GM21381 (cell line): ENCODE measurements at regions not wholly inside any gene's neighbourhood (a gene's known extent, or its start where the extent isn't known, plus 50 kb on each side); places are given as distances from the start of the nearest gene placed in this dataset.
"Not testable (repeated sequence)": the region's sequence is repeated elsewhere in the genome, so short reads cannot be mapped to it uniquely, and the experiment has no call there.

Experiments used
- ATAC-seq: cut with Tn5 transposase; IDR thresholded peaks from one replicate; pipeline ENCODE4 v1.9.1; 2021; ENCODE audit warnings: mild to moderate bottlenecking, moderate library complexity; ENCODE audit not compliant: unreplicated experiment

DNA sequence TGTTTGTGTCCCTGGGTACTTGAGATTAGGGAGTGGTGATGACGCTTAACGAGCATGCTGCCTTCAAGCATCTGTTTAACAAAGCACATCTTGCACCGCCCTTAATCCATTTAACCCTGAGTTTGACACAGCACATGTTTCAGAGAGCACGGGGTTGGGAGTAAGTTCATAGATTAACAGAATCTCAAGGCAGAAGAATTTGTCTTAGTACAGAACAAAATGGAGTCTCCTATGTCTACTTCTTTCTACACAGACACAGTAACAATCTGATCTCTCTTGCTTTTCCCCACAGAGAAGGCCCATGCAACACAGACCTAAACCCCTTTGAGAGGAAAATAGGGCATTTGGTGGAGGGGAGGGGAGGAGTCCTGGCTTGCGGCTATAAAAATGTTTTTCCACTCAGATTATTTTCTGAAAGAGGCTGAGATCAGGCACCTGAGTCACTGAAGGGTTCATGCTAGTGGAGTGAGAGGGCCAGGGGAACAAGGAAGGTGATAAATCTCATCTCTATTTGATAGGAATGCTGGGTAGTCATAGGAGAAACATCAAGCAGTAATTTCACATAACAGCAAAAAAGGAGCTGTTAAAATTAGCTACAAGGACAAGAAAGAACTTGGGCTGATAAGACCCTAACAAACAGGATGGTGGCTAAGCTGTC is 136.9 kb downstream of the OR2B2 start:
- ATAC-seq, result not testable (repeated sequence)

DNA sequence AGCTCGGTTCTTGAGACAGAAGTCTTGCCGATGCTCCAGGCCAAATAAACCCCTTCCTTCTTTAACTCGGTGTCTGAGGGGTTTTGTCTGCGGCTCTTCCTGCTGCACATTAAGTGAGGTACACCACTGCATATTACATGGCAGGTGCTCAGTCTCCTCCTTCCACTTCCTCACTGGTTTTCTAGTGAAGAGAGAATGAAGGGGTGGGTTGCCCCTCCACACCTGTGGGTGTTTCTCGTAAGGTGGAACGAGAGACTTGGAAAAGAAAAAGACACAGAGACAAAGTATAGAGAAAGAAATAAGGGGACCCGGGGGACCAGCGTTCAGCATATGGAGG is 138.0 kb downstream of the OR2B2 start:
- not testable (repeated sequence) for ATAC-seq

DNA sequence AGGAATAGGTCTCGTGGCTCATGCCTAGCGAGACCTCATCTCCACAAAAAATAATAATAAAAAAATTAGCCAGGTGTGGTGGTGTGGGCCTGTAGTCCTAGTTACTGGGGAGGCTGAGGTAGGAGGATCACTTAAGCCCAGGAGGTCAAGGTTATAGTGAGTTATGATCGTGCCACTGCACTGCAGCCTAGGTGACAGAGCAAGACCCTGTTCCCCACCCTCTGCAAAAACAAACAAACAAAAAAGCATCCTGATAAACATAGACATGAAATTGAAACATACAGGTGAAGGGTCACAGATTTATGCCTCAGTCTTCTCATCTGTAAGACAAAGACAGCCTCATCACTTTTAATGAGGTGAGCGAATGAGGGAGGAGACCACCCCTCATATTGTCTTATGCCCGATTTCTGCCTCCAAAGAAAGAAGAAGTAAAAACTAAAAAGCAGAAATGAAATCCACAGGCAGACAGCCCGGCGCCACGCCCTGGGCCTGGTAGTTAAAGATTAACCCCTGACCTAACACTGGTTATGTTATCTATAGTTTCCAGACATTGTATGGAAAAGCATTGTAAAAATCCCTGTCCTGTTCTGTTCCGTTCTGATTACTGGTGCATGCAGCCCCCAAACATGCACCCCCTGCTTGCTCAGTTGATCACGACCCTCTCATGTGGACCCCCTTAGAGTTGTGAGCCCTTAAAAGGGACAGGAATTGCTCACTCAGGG is 138.5 kb downstream of the OR2B2 start:
- not testable (repeated sequence) for ATAC-seq

GRCh38 chr6:27772261-27773001 is 139.8 kb downstream of the OR2B2 start:
- ATAC-seq, result no peak

GRCh38 chr6:27771235-27771634 is 141.0 kb downstream of the OR2B2 start:
- no peak for ATAC-seq

- ATAC-seq, result no peak
Measured at GRCh38 chr6:27770724-27771123, 141.5 kb downstream of the OR2B2 start.

- ATAC-seq, result no peak
Measured at GRCh38 chr6:27768556-27768955, 143.6 kb downstream of the OR2B2 start.

GRCh38 chr6:27767851-27768250 is 144.3 kb downstream of the OR2B2 start:
- no peak for ATAC-seq

DNA sequence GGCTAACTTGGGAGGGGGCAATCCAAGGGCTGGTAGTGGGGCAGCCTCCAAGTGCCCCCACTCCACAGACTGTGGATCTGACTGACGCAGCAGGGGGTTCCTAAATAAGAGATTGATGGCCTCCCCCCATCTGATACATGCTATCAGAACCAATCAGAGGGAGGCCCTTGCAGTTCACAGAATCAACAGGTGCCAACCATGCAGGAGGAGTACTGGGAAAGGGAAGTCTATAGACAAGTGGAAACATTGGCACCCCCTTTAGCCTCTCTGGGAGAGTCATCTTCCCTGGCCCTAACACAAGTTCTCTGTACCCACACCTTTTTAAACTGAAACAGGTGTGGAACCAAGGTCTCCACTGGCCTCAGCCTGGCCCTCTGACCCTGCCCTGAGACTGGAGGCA is 145.8 kb downstream of the OR2B2 start:
- no peak for ATAC-seq

- ATAC-seq, result no peak
Measured at GRCh38 chr6:27765028-27765590, 147.1 kb downstream of the OR2B2 start.

GRCh38 chr6:27761391-27761790 is 150.8 kb downstream of the OR2B2 start:
- ATAC-seq, result no peak

DNA sequence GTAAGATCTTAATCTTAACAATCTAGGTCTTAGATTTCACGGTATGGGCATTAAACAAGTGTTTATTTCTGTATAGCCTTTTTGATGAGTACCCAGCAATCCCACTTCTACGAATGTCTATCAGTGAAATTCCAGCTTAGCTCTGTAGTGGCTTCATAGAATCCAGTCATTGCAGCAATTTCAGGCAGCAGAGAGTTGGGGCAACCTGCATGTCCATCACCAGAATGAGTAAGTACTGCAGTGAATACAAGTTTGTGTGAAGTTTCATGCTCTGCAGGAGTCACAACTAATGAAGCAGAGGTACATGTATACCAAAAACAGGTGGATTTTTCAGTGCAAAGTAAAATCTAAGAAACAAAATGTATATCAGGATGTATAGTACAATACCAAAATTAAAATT is 151.7 kb downstream of the OR2B2 start:
- no peak for ATAC-seq

DNA sequence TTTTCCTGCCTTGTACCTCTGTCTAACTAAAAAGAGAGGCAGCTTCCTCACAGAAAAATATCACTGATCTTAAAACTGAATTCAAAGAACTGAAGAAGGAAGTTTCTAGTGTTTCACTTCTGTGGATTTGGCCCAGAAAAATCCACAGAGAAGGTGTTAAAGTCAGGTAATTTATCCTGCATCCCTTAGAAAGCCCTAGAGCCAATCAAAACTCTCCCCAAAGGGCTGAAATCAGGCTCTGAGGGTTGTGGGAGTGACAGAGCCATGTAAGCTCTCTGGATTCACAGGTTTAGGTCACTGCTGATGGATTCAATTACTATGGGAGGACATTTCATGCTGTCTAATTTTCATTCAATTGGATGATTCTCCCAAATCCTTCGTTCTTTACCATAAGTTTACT is 152.3 kb downstream of the OR2B2 start:
- no peak for ATAC-seq

DNA sequence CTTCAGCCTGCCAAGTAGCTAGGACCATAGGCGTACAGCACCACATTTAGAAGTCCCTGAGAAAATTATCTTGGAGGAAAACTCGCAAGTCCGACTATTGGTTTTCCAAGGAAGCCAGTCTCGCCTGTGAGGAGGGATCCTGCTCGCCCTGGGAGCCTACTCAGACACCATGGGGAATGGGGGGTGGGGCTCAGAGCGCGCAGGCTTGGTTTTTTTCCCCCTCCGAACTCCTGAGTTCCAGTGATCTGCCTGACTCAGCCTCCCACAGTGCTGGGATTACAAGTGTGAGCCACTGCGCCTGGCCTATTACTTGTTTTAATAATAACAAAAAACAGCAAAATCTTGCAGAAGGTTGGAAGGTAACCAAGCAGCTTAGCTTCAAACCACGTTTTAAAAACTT is 153.7 kb downstream of the OR2B2 start:
- ATAC-seq, result no peak

GRCh38 chr6:27757307-27757706 is 154.9 kb downstream of the OR2B2 start:
- no peak for ATAC-seq

DNA sequence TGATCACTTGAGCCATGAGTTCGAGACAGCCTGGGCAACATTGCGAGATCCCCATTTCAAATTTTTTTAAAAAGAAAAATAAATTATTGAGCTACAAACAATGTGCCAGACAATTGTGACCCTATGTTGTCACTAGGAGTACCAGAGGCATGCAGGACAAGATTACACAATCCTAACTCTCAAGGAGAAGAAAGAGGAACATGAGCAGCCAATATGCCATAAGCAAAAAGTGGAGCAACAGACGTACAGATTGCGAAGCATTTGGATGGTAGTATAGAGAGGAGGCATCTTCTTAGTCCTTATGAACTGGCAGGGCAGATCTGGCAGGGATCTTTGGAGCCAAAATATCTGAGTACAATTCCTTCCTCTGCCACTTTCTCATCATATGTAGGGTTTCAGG is 156.4 kb downstream of the OR2B2 start:
- no peak for ATAC-seq

DNA sequence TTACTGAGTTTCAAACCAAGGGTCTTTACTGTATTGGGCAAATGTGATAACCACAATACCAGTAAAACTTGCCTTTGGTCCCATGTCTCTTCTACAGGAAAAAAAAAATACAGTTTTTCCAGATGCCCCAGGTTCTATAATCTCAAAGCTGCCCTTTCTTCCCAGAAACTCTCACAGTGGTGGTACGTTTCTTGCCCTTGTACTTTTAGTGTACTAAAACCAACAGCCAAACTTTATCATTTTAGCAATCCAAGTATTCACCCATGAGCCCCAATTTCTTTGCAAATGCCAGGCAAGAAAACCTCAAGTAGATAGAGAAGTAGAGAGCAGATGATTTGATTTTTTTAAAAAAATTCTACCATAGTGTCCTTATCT is 157.8 kb downstream of the OR2B2 start:
- no peak for ATAC-seq

DNA sequence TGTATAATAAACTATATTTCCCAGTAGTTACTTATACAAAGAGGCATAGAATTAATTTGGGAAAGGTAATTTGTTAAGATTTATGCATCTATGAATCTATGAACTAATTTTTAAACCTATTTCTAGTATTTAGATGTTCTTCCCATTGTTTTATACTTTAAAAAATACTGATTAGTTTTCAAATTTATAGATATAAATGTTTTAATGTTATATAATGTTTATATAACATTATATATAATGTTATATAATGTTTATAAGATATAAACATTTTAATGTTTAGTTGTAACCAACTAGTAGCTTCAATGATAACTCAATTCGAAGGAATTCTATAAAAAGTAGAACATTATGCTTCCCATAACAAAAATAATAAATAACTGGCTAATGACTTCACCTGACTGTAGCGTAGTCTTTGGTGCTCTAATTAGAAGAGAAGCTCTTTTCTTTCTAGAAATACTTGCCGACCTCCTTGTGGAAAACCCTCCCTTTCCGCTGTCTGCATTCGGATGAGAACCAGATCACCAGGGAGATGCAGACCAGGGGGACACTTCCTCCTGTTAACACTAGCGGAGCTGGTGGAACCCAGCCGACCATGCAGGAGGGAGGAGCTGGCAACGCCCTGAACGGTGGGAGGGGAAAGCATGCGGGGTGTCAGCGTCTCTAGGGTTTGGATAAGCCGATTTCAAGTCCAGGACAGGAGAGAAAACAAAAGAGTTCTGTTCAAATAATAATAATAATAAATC is 158.4 kb downstream of the OR2B2 start:
- peak; percentile 48 for ATAC-seq

GRCh38 chr6:27752038-27752885 is 159.9 kb downstream of the OR2B2 start:
- peak; percentile 38 for ATAC-seq

DNA sequence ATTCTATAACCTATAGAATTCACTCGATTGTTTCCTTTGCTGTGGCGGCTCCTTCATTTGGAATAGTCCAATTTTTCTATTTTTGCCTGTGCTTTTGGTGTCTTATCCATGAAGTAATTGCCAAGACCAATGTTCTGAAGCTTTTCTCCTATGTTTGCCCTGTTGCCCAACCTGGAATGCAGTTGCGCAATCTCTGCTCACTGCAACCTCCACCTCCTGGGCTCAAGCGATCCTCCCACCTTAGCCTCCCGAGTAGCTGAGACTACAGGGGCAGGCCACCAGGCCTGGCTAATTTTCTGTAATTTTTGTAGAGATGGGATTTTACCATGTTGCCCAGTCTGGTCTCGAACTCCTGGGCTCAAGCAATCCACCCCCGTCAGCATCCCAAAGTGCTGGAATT is 163.5 kb downstream of the OR2B2 start:
- no peak for ATAC-seq
